ENCODE measurements at regions not wholly inside any gene's neighbourhood (a gene's known extent, or its start where the extent isn't known, plus 50 kb on each side); places are given as distances from the start of the nearest gene placed in this dataset.

- TF ChIP-seq YY1 (IDR thresholded peaks at IDR 0.05; ENCODE audit: low read depth) (no peak), REST (IDR thresholded peaks at IDR 0.05; ENCODE audit: low read depth) (no peak), TCF12 (IDR thresholded peaks at IDR 0.05; ENCODE audit: low read depth) (no peak), TAF1 (IDR thresholded peaks at IDR 0.05; ENCODE audit: low read depth) (no peak), CREB1 (IDR thresholded peaks at IDR 0.05; ENCODE audit: low read depth) (no peak), CEBPB (IDR thresholded peaks at IDR 0.05) (no peak), EGR1 (IDR thresholded peaks at IDR 0.05) (no peak)
Observed at GRCh38 chr11:64443001-64443400, 84.0 kb downstream of the RPS6KA4 start.
